Heart right ventricle (tissue), 16 donors: ENCODE measurements at regions not wholly inside any gene's neighbourhood (a gene's known extent, or its start where the extent isn't known, plus 50 kb on each side); places are given as distances from the start of the nearest gene placed in this dataset.

ENCODE experiments used
- ATAC-seq, 8 donors: fragments of 200-7000 bp; cut with Tn5 transposase; one replicate each; pipeline ENCODE4 v1.9.1; 2020; ENCODE audit warnings: mild to moderate bottlenecking in 8 of 8, moderate library complexity in 8 of 8, moderate number of reproducible peaks in 1 of 8
- DNase-seq, 2 donors: peaks; one replicate each; pipeline ENCODE4 v3.0.0-alpha.2; 2020
- H3K27ac ChIP-seq, 10 donors: fragments of 200-600 bp; sonication (generic) in 2 of 10; one replicate each; pipeline versions ENCODE4 v1.5.0 to v1.8.0; 2020 to 2022; ENCODE audit warnings: mild to moderate bottlenecking in 3 of 10
- H3K27me3 ChIP-seq, 7 donors: fragments of 200-600 bp; one replicate each; pipeline ENCODE4 v1.8.0; 2021 to 2022; ENCODE audit warnings: mild to moderate bottlenecking in 2 of 7
- H3K36me3 ChIP-seq, 9 donors: fragments of 200-600 bp; sonication (generic) in 1 of 9; one replicate each; pipeline versions ENCODE4 v1.5.0 to v1.8.0; 2020 to 2022; ENCODE audit warnings: mild to moderate bottlenecking in 2 of 9
- H3K4me1 ChIP-seq, 9 donors: fragments of 200-600 bp; sonication (generic) in 1 of 9; one replicate each; pipeline versions ENCODE4 v1.5.0 to v1.8.0; 2020 to 2022; ENCODE audit warnings: mild to moderate bottlenecking in 4 of 9
- H3K4me3 ChIP-seq, 10 donors: fragments of 200-600 bp; sonication (generic) in 2 of 10; one replicate each; pipeline versions ENCODE4 v1.5.0 to v1.8.0; 2020 to 2022; ENCODE audit warnings: mild to moderate bottlenecking in 7 of 10, moderate library complexity in 2 of 10
- H3K9me3 ChIP-seq, 11 donors: fragments of 200-600 bp in 10 of 11; sonication (generic) in 2 of 11; one replicate each; pipeline versions ENCODE4 v1.5.0 to v1.8.0; 2013 to 2022; ENCODE audit warnings: mild to moderate bottlenecking in 2 of 11, control low read depth in 1 of 11, moderate library complexity in 1 of 11
- WGBS, 2 donors: extraction: QIAGEN DNeasy Blood & Tissue Kit; methylation state at CpG; one replicate each; pipeline ENCODE4 v1.1.7; 2013; ENCODE audit warnings: inconsistent platforms in 1 of 2; 5-methylcytosine and 5-hydroxymethylcytosine counted together
- intact Hi-C, 10 donors: fragments of 100-400 bp; cut with DNase I; formaldehyde crosslinking; loops; one replicate each; pipeline versions ENCODE4 v1.11.1 to v1.14.2; 2022
- TF ChIP-seq, protein P1 (sequence below), 9 donors: fragments of 200-600 bp; sonication (generic) in 2 of 9; IDR thresholded peaks; one replicate each; pipeline versions ENCODE4 v1.5.0 to v1.8.0; 2021 to 2022; ENCODE audit warnings: antibody characterized with exemption in 9 of 9, mild to moderate bottlenecking in 5 of 9, moderate library complexity in 1 of 9
- donor health status: Arrhythmogenic right ventricular cardiomyopathy.
- donor health status: ischemic (EF 13 %, LVEDD 7.1; RV severe dilation, severe dysfunction).
- donor health status: healthy with polysubstance abuse.
- donor health status: DM: no; HTN: yes; CAD: no.
- donor health status: DM: no; HTN: no; CAD: no.
- donor health status: ischemic (EF 25% LVEDD 6.9; RV normal size, moderate dysfunction).
- donor health status: ischemic (EF 25% LVEDD 5.7; RV mildly dilated, moderate dysfunction).
- donor health status: healthy.
- donor health status: DM: yes; HTN: yes; CAD: no.
- donor health status: Ischemic cardiomyopathy.
- donor health status: ischemic (EF 35%, LVEDD 5.7; RV mildly dilated, moderate dysfunction).
- donor health status: nonischemic (EF 11% LVEDD 7.7; RV severe dilation, severe dysfunction).
- donor health status: DM: yes; HTN: yes; CAD: no.
- donor health status: PGD.
- donor health status: ischemic (EF 29% LVEDD 5.4; RV normal size, mild dysfunction).
- donor health status: nonischemic (EF 23%, LVEDD 6.1; RV moderate dilation, normal function).

DNA sequence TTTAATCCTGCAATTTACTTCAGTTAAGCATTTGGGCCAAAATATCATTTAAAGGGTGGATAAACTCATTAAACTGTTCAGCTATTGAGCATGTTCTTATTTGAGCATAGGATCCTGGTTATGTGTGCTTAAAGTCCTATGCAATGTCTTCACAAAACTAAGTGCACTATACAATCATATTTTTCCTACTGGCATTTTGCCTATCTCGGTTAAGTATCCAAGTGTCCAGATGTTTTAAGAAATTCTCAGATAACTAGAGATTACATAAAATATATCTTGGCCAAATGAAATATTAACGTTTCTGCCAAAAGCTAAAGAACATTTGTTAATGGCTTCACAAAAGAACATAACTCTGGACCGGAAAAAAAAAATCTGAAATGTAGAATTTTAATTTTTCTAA, 250.8 kb upstream of the LRFN5 start:
- H3K27me3 ChIP-seq, result no peaks in the 10 kb centered on the region
- no peaks in the 10 kb centered on the region for H3K9me3 ChIP-seq
- TF ChIP-seq, protein P1, sequence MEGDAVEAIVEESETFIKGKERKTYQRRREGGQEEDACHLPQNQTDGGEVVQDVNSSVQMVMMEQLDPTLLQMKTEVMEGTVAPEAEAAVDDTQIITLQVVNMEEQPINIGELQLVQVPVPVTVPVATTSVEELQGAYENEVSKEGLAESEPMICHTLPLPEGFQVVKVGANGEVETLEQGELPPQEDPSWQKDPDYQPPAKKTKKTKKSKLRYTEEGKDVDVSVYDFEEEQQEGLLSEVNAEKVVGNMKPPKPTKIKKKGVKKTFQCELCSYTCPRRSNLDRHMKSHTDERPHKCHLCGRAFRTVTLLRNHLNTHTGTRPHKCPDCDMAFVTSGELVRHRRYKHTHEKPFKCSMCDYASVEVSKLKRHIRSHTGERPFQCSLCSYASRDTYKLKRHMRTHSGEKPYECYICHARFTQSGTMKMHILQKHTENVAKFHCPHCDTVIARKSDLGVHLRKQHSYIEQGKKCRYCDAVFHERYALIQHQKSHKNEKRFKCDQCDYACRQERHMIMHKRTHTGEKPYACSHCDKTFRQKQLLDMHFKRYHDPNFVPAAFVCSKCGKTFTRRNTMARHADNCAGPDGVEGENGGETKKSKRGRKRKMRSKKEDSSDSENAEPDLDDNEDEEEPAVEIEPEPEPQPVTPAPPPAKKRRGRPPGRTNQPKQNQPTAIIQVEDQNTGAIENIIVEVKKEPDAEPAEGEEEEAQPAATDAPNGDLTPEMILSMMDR (IDR thresholded peaks at IDR 0.05), result no peak
- ATAC-seq (no peak), DNase-seq (no peak)
- no peak overlapping the region for H3K27ac ChIP-seq
- H3K4me3 ChIP-seq, result no peak overlapping the region
- H3K36me3 ChIP-seq, result no peaks in the 10 kb centered on the region
- no peaks in the 10 kb centered on the region for H3K4me1 ChIP-seq
- WGBS, 2 donors, result 47 to 61% methylated on average over 3 of the region's 3 CpGs
- intact Hi-C loops, result no loop called here

GRCh38 chr14:41350476-41350875, 256.2 kb upstream of the LRFN5 start:
- Histone ChIP-seq H3K27me3 (no peaks in the 10 kb centered on the region), H3K27ac (no peak overlapping the region), H3K4me3 (no peak overlapping the region), H3K9me3 (no peaks in the 10 kb centered on the region), H3K36me3 (no peaks in the 10 kb centered on the region), H3K4me1 (no peaks in the 10 kb centered on the region)
- WGBS, 2 donors, result 90 to 91% methylated on average over 7 of the region's 7 CpGs
- ATAC-seq (no peak), DNase-seq (no peak)
- TF ChIP-seq, protein P1 (IDR thresholded peaks at IDR 0.05), result no peak
- intact Hi-C loops, result no loop called here

- TF ChIP-seq, protein P1 (IDR thresholded peaks at IDR 0.05), result no peak
- WGBS, 2 donors, result 86% methylated on average over 8 of the region's 8 CpGs
- no peak for DNase-seq
These were observed 257.3 kb upstream of the LRFN5 start for GRCh38 chr14:41349289-41349910.

GRCh38 chr14:41343857-41344256, 262.8 kb upstream of the LRFN5 start:
- Histone ChIP-seq H3K9me3 (peaks cover 0 to 10% (median 0%) of the 10 kb centered on the region in 11 donors), H3K27ac (no peak overlapping the region), H3K36me3 (no peaks in the 10 kb centered on the region), H3K4me1 (no peaks in the 10 kb centered on the region), H3K4me3 (no peak overlapping the region), H3K27me3 (no peaks in the 10 kb centered on the region)
- DNase-seq (no peak), ATAC-seq (no peak)
- intact Hi-C loops, result no loop called here
- 59 to 71% methylated on average over 4 of the region's 4 CpGs for WGBS, 2 donors
- TF ChIP-seq, protein P1 (IDR thresholded peaks at IDR 0.05), result no peak

More at GRCh38 chr14:41349289-41349910, 257.3 kb upstream of the LRFN5 start:
- Histone ChIP-seq H3K4me1 (no peaks in the 10 kb centered on the region), H3K27ac (no peak overlapping the region), H3K4me3 (no peak overlapping the region), H3K36me3 (no peaks in the 10 kb centered on the region), H3K27me3 (no peaks in the 10 kb centered on the region), H3K9me3 (no peaks in the 10 kb centered on the region)
- intact Hi-C loops, result no loop called here
- no peak for ATAC-seq
